Eye (tissue), 1 donor: ENCODE measurements at regions not wholly inside any gene's neighbourhood (a gene's known extent, or its start where the extent isn't known, plus 50 kb on each side); places are given as distances from the start of the nearest gene placed in this dataset.

Source experiments
- DNase-seq: peaks from one replicate; pipeline ENCODE4 v3.0.0-alpha.2; 2015

DNA sequence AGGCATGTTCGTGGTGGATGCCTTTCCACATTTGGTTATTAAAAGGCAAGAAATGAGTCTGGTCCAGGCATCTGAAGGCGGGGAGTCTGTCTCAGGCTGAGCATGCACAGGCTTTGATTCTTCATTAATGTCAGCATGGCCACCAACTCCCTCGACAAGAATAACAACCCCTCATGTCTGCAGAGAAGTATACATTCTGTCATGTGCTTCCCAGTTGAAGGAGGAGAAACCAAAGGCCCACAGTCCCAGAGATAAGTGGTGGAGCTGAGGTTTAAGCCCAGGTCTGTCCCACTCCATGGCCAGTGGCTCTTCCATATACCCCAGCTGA, 61.6 kb upstream of the LAPTM5 start:
- DNase-seq: no peak

DNA sequence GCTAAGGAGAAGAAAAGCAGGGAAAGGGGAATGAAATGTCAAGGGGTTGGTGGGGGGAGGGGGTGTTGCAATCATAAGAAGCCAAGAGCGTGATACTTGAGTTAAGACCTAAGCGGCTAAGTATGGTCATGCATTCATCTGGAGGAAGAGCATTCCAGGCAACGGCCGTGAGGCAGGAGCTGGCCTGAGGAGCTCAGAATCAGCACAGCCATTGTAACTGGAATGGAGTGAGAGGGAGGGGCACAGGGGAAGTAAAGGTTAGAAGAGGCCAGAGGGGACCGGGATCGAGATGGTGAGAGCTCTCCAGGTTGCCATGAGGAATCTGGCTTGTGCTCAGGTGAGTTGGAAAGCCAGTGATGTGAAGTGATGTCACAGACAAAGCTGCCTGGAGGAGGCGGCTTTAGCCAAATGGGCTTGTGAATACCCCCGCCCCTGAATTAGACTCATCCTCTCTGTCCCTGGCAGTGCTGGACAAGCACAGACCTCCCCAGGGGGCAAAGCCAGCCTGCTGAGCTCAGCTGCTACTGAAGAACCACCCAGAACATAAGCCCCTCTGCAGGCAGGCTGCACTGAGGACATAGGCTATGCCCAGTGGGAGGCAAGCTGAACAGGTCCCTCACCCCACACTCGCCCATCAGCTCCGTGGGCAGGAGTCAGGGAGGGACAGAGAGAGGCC, 61.1 kb upstream of the LAPTM5 start:
- peak; percentile 56 for DNase-seq

DNA sequence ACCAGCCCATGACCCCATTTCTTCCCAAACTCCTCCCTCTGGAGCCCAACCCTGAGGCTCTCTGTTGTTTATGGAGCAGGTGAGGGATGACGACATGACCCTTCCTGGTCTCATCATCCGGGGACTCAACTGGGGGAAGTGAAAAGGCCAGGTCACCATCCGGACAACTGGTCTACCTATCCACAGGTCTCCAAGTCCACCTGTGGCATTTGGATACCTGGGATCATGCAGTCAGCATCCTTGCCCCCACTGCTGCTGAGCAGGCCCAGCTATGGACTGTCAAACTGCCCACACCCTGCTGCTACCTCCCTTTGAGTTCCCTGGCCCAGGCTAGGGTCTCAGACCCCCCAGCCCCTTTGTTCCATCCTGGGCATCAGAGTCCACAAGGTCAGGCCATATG, 60.0 kb upstream of the LAPTM5 start:
- DNase-seq: no peak

DNA sequence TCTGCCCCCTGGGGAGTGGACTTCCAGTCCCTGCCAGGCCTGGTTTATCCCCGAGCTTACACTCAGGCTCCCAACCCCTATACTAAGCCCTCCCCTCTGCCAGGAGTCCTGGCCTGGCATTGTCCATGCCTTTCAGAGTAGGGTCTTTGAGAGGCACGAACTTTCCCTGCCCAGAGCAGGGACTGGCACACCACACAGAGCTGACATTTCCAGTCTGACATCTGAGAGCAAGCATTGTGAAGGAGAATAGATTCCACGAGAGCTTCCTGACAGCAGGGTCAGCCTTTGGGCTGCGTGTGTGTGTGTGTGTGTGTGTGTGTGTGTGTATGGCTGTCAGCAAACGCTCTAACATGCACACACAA, 59.5 kb upstream of the LAPTM5 start:
- DNase-seq: peak; percentile 64

DNA sequence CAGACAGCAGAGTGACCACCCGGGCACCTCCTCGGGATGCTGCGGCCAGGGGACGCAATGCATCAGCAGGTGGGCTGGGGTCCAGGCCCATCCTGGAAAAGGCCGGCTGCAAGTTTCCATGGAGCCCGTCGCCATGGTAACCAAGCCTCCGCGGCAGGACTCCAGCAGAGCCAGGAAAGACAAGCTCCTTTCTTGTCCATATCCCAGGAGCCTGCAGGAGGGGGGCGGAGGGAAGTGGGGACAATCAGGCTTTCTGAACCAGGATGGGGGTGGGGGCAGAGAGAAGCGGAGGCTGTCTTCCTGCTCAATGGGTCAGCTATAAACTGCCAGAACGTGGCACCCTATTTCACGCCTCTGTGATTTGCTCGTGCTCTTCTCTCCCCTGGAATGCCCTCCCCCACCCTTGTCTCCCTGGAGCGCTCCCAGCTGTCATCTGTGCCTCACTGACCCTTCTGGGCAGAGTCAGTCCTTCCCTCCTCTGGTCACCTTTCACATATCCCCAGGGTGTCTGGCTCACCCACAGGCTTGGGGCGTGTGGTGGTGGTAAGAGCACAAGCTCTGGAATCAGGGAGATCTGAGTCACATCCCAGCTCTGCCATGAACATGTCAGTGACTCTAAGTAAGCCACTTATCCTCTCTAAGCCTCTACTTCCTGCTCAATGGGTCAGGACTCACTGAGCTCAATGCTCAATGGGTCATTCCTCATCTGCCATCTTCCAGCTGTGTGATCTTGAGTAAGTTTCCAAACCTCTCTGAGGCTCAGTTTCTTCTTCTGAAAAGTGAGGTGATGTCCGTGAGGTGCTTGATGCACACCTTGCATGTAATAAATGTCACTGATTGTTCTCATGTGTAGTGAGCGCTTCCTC, 58.9 kb upstream of the LAPTM5 start:
- DNase-seq: peak; percentile 97

DNA sequence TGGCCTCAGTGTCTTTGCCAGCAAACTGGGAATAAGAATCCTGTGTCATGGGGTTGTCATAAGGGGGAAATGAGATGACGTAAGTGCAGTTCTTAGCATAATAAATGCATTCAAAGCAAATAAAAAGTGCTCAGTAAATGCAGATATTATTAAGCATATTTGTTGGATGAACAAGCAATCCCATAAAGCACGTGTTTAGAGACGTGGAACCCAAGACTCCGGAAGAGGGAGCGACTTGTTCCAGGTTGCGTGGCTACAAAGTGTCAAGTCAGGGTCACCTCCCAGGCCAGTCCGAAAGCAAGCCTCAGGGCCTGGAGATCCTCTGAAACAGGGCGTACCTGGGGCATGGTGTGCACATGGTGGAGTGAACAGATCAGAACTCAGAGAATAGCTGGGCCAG, 58.0 kb upstream of the LAPTM5 start:
- DNase-seq: no peak

DNA sequence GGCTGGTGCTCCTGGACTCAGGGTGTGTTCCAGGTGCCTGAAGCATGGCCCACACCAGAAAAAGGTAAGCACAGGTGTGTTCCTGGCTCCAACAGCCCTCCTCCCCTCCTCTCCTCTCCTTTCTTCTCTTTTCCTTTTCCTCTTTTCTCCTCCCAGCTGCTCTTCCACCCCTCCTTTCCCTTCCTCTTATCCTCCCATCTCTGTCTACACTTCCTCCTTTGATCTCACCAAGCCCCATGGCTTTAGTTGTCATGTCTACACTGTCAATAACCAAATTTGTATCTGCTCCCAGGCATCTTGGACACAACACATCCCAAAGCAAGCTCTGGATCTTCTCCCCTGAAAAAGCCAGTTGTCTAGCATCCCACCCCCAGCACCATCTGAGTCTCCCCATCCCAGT, 56.7 kb upstream of the LAPTM5 start:
- no peak for DNase-seq

DNA sequence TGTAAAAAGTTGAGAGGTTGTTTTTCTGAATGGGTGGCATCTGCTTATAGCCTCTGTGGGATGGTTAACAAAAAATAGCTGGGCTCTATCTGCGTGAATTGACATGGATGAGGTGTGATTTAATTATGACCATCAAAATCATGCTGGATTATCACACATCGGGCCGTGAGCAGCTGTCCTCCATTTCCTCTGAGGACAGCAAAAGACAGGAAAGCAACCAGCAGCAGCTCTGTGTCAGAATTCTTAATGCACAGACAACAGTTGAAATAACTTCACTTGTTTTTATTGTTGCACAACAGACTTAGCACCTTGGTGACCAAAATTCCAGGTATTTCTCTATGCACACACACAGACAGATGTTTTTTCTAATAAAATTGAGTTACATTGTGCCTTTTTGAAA, 54.5 kb upstream of the LAPTM5 start:
- no peak for DNase-seq

DNA sequence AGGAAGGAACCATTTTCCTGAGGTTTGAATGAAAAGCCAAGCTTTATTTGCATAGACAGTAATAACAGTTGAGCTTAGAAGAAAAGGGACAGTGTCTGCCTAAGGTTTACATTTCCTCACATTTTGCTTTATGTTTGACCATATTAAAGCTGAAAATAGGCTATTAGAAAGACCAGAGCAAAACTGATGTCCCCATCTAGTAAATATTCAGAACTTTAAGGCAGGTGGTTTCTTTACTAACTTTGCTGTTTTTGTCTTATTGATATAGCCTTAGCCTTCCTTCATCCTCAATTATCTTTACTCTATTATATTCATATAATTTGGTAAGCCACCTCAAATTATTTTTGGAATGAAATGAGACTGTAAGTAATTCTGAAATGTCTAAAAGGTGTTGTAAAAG, 53.6 kb upstream of the LAPTM5 start:
- DNase-seq: no peak

DNA sequence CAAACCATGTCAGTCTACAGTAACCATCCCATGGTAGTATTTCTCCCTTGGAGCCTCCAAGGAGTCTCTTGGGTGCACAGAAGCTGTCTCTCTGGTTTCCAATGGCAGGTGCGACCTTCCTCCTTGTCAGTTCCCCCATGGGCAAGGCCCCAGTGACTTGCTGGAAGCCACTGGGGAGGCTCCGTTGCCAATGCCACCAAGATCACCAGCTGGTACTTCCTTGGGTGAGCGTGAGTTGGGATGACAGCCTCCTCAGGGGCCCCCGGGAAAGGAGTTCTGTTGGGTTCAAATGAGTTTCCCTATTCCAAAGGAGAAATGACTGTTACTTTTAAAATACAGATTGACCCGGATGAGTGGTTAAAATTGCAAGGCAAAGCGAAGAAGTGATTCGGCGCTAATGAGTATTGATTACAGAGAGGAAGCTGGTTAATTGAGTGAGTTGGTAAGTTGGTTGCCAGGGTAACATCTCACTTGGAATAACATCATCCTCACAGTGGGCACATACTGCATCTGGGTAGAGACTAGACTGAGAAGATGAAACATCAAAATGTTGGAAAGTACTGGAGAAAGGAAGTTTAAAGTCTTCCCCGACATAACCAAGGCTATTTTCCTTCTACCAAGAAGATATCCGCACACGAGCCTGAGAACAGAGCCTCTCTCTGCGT, 53.0 kb upstream of the LAPTM5 start:
- DNase-seq: peak; percentile 69

DNA sequence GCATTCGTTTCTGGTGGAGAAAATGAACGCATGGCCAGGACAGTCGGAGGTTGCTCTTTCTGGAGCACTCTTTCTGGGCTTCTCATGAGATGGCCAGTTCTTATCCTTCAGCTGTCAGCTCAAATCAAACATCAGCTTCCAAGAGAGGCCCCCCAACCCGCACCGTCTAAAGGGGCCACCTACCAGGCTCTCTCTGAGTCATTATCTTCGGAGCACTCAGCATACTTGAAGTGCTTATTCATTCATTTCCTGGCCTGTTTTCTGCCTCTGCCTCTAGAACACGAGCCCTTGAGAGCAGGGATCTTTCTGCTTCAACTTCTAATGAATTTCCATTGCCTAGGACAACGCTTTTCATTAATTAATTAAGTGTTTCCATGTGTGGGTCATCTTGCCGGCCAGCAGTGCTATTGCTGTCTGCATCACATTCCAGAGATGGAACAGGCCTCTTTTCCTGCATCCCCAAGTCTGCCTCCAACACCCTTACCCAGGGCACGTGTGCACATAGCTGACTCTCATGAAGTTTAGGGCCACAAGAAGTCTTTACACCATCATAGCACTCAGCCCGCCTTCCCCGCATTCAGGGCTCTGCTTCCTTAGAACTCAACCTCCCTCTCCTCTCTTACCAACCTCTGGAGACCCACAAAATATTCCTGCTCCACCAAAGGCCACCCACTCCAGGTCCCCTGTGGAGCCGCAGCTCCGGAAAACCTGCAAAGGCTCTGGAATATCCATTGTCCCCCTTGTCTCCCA, 52.1 kb upstream of the LAPTM5 start:
- peak; percentile 86 for DNase-seq

DNA sequence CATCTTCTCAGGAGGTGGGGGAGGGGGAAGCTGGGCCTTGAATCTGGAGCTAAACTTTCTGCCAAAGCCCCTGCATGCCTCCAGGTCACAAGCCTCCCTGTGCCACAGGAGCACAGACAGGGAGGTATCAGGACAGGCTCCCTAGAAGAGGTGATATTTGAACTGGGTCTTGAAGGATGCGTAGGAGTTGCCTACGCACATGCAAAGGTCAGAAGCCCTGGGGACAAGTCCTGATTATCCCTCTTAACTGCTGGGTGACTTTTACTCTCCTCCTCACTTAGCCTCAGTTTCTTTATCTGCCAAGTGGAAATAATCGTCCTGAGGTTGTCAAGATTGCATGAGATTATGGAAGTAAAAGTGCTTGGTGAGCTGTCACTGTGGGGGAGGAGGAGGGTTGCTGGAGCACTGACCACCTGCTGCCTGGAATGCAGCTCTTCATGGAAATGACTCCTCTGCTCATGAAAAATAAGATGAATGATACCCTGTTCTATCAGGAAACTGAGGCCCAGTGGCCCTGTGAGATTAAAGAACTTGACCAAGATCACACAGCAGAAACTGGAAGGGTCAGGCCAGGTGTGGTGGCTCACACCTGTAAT, 50.6 kb upstream of the LAPTM5 start:
- no peak for DNase-seq

DNA sequence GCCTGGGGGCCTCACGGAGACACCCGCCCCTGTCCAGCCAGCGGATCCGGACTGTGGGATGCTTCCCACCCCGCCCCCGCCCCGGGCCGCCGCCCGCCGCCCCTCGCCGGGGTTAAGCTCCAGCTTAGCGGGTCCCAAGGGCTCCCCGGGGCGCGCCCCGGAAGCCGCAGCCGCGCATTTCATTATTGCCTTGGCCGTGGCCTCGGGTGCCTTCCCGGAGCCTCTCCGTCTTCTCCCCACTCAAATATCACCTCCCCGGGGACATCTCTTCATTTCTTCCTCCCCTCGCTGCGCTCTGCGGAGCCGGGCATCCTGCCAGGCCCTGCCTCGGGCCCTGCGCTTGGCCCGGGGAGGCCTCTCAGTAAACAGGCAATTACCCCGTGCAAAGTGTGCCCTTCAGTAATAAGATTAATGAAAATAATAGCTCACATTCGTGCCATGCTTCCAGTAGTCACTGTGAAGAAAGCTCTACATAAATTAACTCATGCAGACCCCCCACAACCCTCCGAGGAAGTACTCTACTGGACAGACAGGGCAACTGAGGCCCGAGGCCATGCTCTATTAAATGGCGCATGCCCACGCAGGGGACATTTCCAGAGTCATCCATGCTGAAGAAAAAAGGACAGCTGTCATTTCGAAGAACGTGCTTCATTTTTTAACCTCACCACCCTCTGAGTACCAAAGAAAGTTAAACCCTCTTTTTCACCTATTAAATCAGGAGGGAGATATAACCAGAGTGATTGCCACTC, 49.9 kb upstream of the LAPTM5 start:
- DNase-seq: no peak
